Ovary (tissue), 7 donors: ENCODE measurements at regions not wholly inside any gene's neighbourhood (a gene's known extent, or its start where the extent isn't known, plus 50 kb on each side); places are given as distances from the start of the nearest gene placed in this dataset.

Source experiments
- DNase-seq, 5 donors: peaks; one replicate each; pipeline ENCODE4 v3.0.0-alpha.2; 2019 to 2020
- H3K27ac ChIP-seq, 2 donors: fragments of 200-600 bp; one replicate each; pipeline versions ENCODE4 v1.5.1 to v1.8.0; 2019 to 2022
- H3K27me3 ChIP-seq: fragments of 200-600 bp; one replicate; pipeline ENCODE4 v1.8.0; 2022
- H3K36me3 ChIP-seq: fragments of 200-600 bp; sonication (generic); one replicate; pipeline ENCODE4 v1.5.1; 2019
- H3K4me1 ChIP-seq: one replicate; pipeline ENCODE4 v1.8.1; 2013; ENCODE audit warnings: mild to moderate bottlenecking, moderate library complexity; ENCODE audit not compliant: insufficient read depth
- H3K4me3 ChIP-seq: fragments of 200-600 bp; sonication (generic); one replicate; pipeline ENCODE4 v1.5.1; 2017
- H3K9me3 ChIP-seq, 2 donors: fragments of 200-600 bp in 1 of 2; sonication (generic) in 1 of 2; one replicate each; pipeline versions ENCODE4 v1.5.1 to v1.8.1; 2013 to 2019; ENCODE audit warnings: mild to moderate bottlenecking in 1 of 2, moderate library complexity in 1 of 2
- CTCF ChIP-seq, 3 donors: fragments of 450-650 bp in 2 of 3; fragments of 200-600 bp in 1 of 3; IDR thresholded peaks; one replicate each; pipeline versions ENCODE4 v1.5.1 to v1.8.0; 2016 to 2022; ENCODE audit warnings: antibody characterized with exemption in 3 of 3, mild to moderate bottlenecking in 1 of 3
- EP300 ChIP-seq: sonication (generic); formaldehyde crosslinking; IDR thresholded peaks from one replicate; pipeline ENCODE4 v1.6.1; 2017; ENCODE audit warnings: antibody characterized with exemption
- POLR2A ChIP-seq: fragments of 450-650 bp; IDR thresholded peaks from one replicate; pipeline ENCODE4 v1.6.1; 2017; ENCODE audit warnings: antibody characterized with exemption, mild to moderate bottlenecking, moderate library complexity
- WGBS, 3 donors: extraction: QIAGEN DNeasy Blood & Tissue Kit in 1 of 3; methylation state at CpG; one replicate each; pipeline versions ENCODE4 v1.1.5 to v1.1.7; 2013 to 2017; 5-methylcytosine and 5-hydroxymethylcytosine counted together
- intact Hi-C, 4 donors: fragments of 100-400 bp; cut with DNase I; formaldehyde crosslinking; loops; one replicate each; pipeline versions ENCODE4 v1.11.0 to v1.15.1; 2022 to 2023
- donor health status: DM: no; HTN: no; CAD: no; lungs with moderate emphysema.
- donor health status: DM: no; HTN: no; CAD: no.
- donor health status: Bipolar disorder and iron deficiency.
- donor health status: DM: no; HTN: no; CAD: no.
- donor health status: DM: yes; HTN: yes; CAD: no.

- H3K4me3 ChIP-seq: no peak overlapping the region
- H3K36me3 ChIP-seq: no peaks in the 10 kb centered on the region
- intact Hi-C loops: no loop called here
- no peaks in the 10 kb centered on the region for H3K9me3 ChIP-seq
- WGBS, 3 donors: 59 to 82% (median 64%) methylated on average over 2 of the region's 2 CpGs
- DNase-seq: no peak
- H3K27me3 ChIP-seq: no peaks in the 10 kb centered on the region
- H3K4me1 ChIP-seq: no peaks in the 10 kb centered on the region
- TF ChIP-seq POLR2A (no peak), EP300 (no peak), CTCF (IDR thresholded peaks at IDR 0.05) (no peak)
- no peak overlapping the region for H3K27ac ChIP-seq
These were observed 380.1 kb upstream of the RIOK2 start for GRCh38 chr5:97563050-97563657.

GRCh38 chr5:97568382-97568781 lies 385.3 kb upstream of the RIOK2 start:
- no peak for DNase-seq
- intact Hi-C loops: no loop called here
- Histone ChIP-seq H3K4me1 (no peaks in the 10 kb centered on the region), H3K4me3 (no peak overlapping the region), H3K27me3 (no peaks in the 10 kb centered on the region), H3K9me3 (no peaks in the 10 kb centered on the region), H3K27ac (no peak overlapping the region), H3K36me3 (no peaks in the 10 kb centered on the region)
- no peak for TF ChIP-seq CTCF (IDR thresholded peaks at IDR 0.05)
- TF ChIP-seq EP300: no peak
- TF ChIP-seq POLR2A: no peak

DNA sequence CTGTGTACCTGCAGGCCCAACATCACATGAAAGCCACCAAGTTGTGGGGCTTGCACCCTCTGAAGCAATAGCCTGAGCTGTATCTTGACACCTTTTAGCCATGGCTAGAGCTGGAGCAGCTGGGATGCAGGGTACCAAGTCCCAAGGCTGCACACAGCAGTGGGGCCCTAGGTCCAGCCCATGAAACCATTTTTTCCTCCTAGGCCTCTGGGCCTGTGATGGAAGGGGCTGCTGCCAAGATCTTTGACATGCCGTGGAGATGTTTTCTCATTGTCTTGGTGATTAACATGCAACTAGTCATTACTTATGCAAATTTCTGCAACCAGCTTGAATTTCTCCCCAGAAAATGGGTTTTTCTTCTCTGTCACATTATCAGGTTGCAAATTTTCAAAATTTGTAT lies 387.2 kb upstream of the RIOK2 start:
- H3K4me3 ChIP-seq: no peak overlapping the region
- intact Hi-C loops: no loop called here
- no peaks in the 10 kb centered on the region for H3K4me1 ChIP-seq
- DNase-seq: no peak
- TF ChIP-seq CTCF (IDR thresholded peaks at IDR 0.05) (no peak), POLR2A (no peak), EP300 (no peak)
- H3K27me3 ChIP-seq: no peaks in the 10 kb centered on the region
- WGBS, 3 donors: 92 to 100% (median 92%) methylated on average over 1 of the region's 1 CpG
- no peak overlapping the region for H3K27ac ChIP-seq
- H3K36me3 ChIP-seq: no peaks in the 10 kb centered on the region
- H3K9me3 ChIP-seq: no peaks in the 10 kb centered on the region

GRCh38 chr5:97575322-97575721 lies 392.3 kb upstream of the RIOK2 start:
- WGBS, 3 donors: 46 to 70% (median 55%) methylated on average over 1 of the region's 1 CpG
- H3K4me3 ChIP-seq: no peak overlapping the region
- no peaks in the 10 kb centered on the region for H3K4me1 ChIP-seq
- H3K36me3 ChIP-seq: no peaks in the 10 kb centered on the region
- H3K27ac ChIP-seq: no peak overlapping the region
- TF ChIP-seq CTCF (IDR thresholded peaks at IDR 0.05): no peak
- TF ChIP-seq POLR2A: no peak
- TF ChIP-seq EP300: no peak
- H3K9me3 ChIP-seq: no peaks in the 10 kb centered on the region
- intact Hi-C loops: no loop called here
- no peaks in the 10 kb centered on the region for H3K27me3 ChIP-seq
- DNase-seq: no peak
